Esophagus muscularis mucosa (tissue), 4 donors: ENCODE measurements at regions not wholly inside any gene's neighbourhood (a gene's known extent, or its start where the extent isn't known, plus 50 kb on each side); places are given as distances from the start of the nearest gene placed in this dataset.
"Not testable (repeated sequence)": the region's sequence is repeated elsewhere in the genome, so short reads cannot be mapped to it uniquely, and the experiment has no call there.

Experiments used
- EP300 ChIP-seq: sonication (generic); formaldehyde crosslinking; IDR thresholded peaks from one replicate; pipeline ENCODE4 v1.6.1; 2017; ENCODE audit warnings: antibody characterized with exemption
- POLR2A ChIP-seq: fragments of 450-650 bp; IDR thresholded peaks from one replicate; pipeline ENCODE4 v1.6.1; 2017; ENCODE audit warnings: antibody characterized with exemption, moderate library complexity, mild to moderate bottlenecking, low read depth
- TF ChIP-seq, protein P1 (sequence below), 3 experiments: fragments of 200-600 bp in 2 of 3; fragments of 450-650 bp in 1 of 3; sonication (generic) in 2 of 3; IDR thresholded peaks; one replicate each; pipeline ENCODE4 v1.5.1; 2017 to 2019; ENCODE audit warnings: antibody characterized with exemption in 3 of 3, mild to moderate bottlenecking in 2 of 3, moderate library complexity in 1 of 3

GRCh38 chr10:30196559-30196958, 137.2 kb upstream of the JCAD start:
- TF ChIP-seq, protein P1, sequence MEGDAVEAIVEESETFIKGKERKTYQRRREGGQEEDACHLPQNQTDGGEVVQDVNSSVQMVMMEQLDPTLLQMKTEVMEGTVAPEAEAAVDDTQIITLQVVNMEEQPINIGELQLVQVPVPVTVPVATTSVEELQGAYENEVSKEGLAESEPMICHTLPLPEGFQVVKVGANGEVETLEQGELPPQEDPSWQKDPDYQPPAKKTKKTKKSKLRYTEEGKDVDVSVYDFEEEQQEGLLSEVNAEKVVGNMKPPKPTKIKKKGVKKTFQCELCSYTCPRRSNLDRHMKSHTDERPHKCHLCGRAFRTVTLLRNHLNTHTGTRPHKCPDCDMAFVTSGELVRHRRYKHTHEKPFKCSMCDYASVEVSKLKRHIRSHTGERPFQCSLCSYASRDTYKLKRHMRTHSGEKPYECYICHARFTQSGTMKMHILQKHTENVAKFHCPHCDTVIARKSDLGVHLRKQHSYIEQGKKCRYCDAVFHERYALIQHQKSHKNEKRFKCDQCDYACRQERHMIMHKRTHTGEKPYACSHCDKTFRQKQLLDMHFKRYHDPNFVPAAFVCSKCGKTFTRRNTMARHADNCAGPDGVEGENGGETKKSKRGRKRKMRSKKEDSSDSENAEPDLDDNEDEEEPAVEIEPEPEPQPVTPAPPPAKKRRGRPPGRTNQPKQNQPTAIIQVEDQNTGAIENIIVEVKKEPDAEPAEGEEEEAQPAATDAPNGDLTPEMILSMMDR (IDR thresholded peaks at IDR 0.05), result not testable (repeated sequence)
- not testable (repeated sequence) for TF ChIP-seq POLR2A, EP300
